HCT116 (cell line): ENCODE measurements at regions not wholly inside any gene's neighbourhood (a gene's known extent, or its start where the extent isn't known, plus 50 kb on each side); places are given as distances from the start of the nearest gene placed in this dataset.
"Not testable (repeated sequence)": the region's sequence is repeated elsewhere in the genome, so short reads cannot be mapped to it uniquely, and the experiment has no call there.

Experiments
- ATAC-seq: fragments of 200-7000 bp; cut with Tn5 transposase; 2 replicates; pipeline ENCODE4 v1.9.1; 2020; ENCODE audit warnings: mild to moderate bottlenecking, moderate library complexity
- BruUV-seq: library from RNA; stranded (reverse); fragments of 400-500 nt; replicated peaks from 2 replicates; lab custom pipeline; 2021; lab: Mats Ljungman, UMichigan
- CTCF ChIA-PET: fragments of 300-600 bp; sonication (Branson Sonifier 250); formaldehyde crosslinking; loops from one replicate; lab custom pipeline; 2021; ENCODE audit warnings: antibody characterized with exemption; lab: Charles Lee
- POLR2A ChIA-PET: fragments of 300-600, 350-600 bp; sonication (Branson Sonifier 250); formaldehyde crosslinking; loops from one replicate; lab custom pipeline; 2021; ENCODE audit warnings: antibody characterized with exemption; lab: Charles Lee
- RAD21 ChIA-PET, 2 experiments: fragments of 300-600 bp; sonication (Branson Sonifier 250); formaldehyde crosslinking; loops; one replicate each; lab custom pipeline; 2023; ENCODE audit warnings: low total read pairs in 2 of 2; ENCODE audit not compliant: uncharacterized antibody in 2 of 2, unreplicated experiment in 2 of 2, low non-redundant PET in 1 of 2; lab: Charles Lee
- DNase-seq: peaks from one replicate; pipeline ENCODE4 v3.0.0-alpha.2; 2010; ENCODE audit warnings: low read depth, low spot score
- H2AFZ ChIP-seq: fragments of 200-600 bp; shearing (Covaris generic), sonication (generic); 2 replicates; pipeline ENCODE4 v1.6.1; 2017; ENCODE audit warnings: low read depth, mixed run types, mixed read lengths, antibody characterized with exemption, low read length; ENCODE audit not compliant: poor library complexity, severe bottlenecking
- H3K27ac ChIP-seq: 2 replicates; pipeline ENCODE4 v1.5.1; 2012; ENCODE audit warnings: low read depth, low read length
- H3K27me3 ChIP-seq: fragments of 200-600 bp; sonication (generic); 2 replicates; pipeline ENCODE4 v1.6.1; 2016; ENCODE audit warnings: mixed run types, low read length, mixed read lengths; ENCODE audit not compliant: insufficient read depth
- H3K36me3 ChIP-seq, 2 experiments: fragments of 200-500 bp in 1 of 2; fragments of 200-600 bp in 1 of 2; sonication (Bioruptor generic) in 1 of 2; sonication (generic) in 1 of 2; 2 replicates each; pipeline versions ENCODE4 v1.5.1 to v1.6.1; 2014 to 2016; ENCODE audit warnings: low read length in 2 of 2, inconsistent platforms in 1 of 2, mixed read lengths in 1 of 2, mixed run types in 1 of 2; ENCODE audit not compliant: insufficient read depth in 2 of 2, control insufficient read depth in 1 of 2
- H3K4me1 ChIP-seq, 2 experiments: fragments of 200-600 bp in 1 of 2; sonication (generic) in 1 of 2; 2 replicates each; pipeline versions ENCODE4 v1.5.1 to v1.6.1; 2012 to 2017; ENCODE audit warnings: low read length in 2 of 2, inconsistent platforms in 1 of 2, mild to moderate bottlenecking in 1 of 2, mixed read lengths in 1 of 2, mixed run types in 1 of 2, moderate library complexity in 1 of 2; ENCODE audit not compliant: insufficient read depth in 2 of 2, control insufficient read depth in 1 of 2
- H3K4me2 ChIP-seq: fragments of 200-600 bp; sonication (generic); 2 replicates; pipeline ENCODE4 v1.6.1; 2017; ENCODE audit warnings: mixed run types, low read length, mixed read lengths
- H3K4me3 ChIP-seq, 2 experiments: fragments of 200-600 bp in 1 of 2; sonication (generic) in 1 of 2; replicated peaks in 1 of 2; 2 replicates each; pipeline ENCODE4 v1.5.1; 2011 to 2016; ENCODE audit warnings: low read length in 2 of 2, control low read depth in 1 of 2, low read depth in 1 of 2, mild to moderate bottlenecking in 1 of 2, mixed read lengths in 1 of 2, mixed run types in 1 of 2
- H3K79me2 ChIP-seq: fragments of 200-600 bp; sonication (generic); 2 replicates; pipeline ENCODE4 v1.6.1; 2017; ENCODE audit warnings: mild to moderate bottlenecking, mixed run types, low read length, moderate library complexity, mixed read lengths; ENCODE audit not compliant: insufficient read depth
- H3K9ac ChIP-seq: fragments of 200-600 bp; sonication (generic); 2 replicates; pipeline ENCODE4 v1.6.1; 2016; ENCODE audit warnings: low read length, mixed read lengths
- H3K9me2 ChIP-seq: fragments of 200-600 bp; sonication (generic), shearing (Covaris generic); 2 replicates; pipeline ENCODE4 v1.6.1; 2017; ENCODE audit warnings: mixed run types, mild to moderate bottlenecking, moderate library complexity; ENCODE audit not compliant: insufficient read depth
- H3K9me3 ChIP-seq, 2 experiments: fragments of 200-500 bp in 1 of 2; fragments of 200-600 bp in 1 of 2; sonication (Bioruptor generic) in 1 of 2; sonication (generic) in 1 of 2; 2 replicates each; pipeline ENCODE4 v1.6.1; 2014 to 2017; ENCODE audit warnings: low read length in 2 of 2, mixed read lengths in 2 of 2, inconsistent platforms in 1 of 2, low read depth in 1 of 2, mild to moderate bottlenecking in 1 of 2, mixed run types in 1 of 2, moderate library complexity in 1 of 2; ENCODE audit not compliant: control insufficient read depth in 1 of 2, insufficient read depth in 1 of 2
- H4K20me1 ChIP-seq: fragments of 200-600 bp; sonication (generic), shearing (Covaris generic); 2 replicates; pipeline ENCODE4 v1.6.1; 2017; ENCODE audit warnings: mixed run types, mild to moderate bottlenecking, moderate library complexity; ENCODE audit not compliant: insufficient read depth
- CEBPB ChIP-seq: IDR thresholded peaks from 2 replicates; pipeline ENCODE4 v1.6.1; 2012; ENCODE audit warnings: low read depth
- FOSL1 ChIP-seq: IDR thresholded peaks from 2 replicates; pipeline ENCODE4 v1.6.1; 2012; ENCODE audit warnings: low read depth
- JUND ChIP-seq: IDR thresholded peaks from 2 replicates; pipeline ENCODE4 v1.6.1; 2012
- intact Hi-C: fragments of 100-400 bp; cut with micrococcal nuclease; formaldehyde crosslinking; loops from 2 replicates; pipeline ENCODE4 v1.10.0; 2022
- TF ChIP-seq, protein P1 (sequence below): IDR thresholded peaks from 2 replicates; pipeline ENCODE4 v1.6.1; 2011; ENCODE audit warnings: mild to moderate bottlenecking, low read length, moderate library complexity; ENCODE audit not compliant: insufficient replicate concordance; ENCODE audit errors: extremely low read depth
- TF ChIP-seq, protein P2 (sequence below): IDR thresholded peaks from 2 replicates; pipeline ENCODE4 v1.6.1; 2012

DNA sequence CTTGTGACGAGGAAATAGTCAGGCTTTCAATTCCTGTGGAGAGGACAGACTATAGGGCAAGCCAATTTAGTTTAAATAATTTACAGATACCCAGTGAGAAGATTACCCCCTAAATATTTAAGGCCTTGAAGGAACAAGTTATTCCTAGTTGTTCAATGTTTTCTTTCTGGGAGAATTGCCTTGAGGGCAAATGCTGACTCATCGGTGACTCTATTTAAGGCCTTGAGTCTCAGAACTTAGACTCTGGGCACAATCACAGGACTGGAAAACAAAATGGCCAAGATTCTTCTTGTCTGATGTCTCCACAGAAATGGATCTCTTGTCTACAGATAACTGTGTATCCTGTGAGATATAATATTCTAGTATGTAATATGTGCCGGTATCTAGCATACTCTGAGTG lies 467.1 kb downstream of the SUCLG1 start:
- Histone ChIP-seq H3K4me3 (no peak overlapping the region), H3K4me2 (0 out of 2 replicates have a peak overlapping the region, but pooled peaks have one; percentile 1), H2AFZ (no peak overlapping the region), H3K9ac (no peak overlapping the region), H3K4me1 (peaks cover 0 to 7% of the 10 kb centered on the region in 2 experiments; a peak in 2 of 4 replicates), H3K9me2 (no peaks in the 10 kb centered on the region), H3K36me3 (no peaks in the 10 kb centered on the region)
- intact Hi-C loops = no loop called here
- RAD21 ChIA-PET = no interaction called here
- DNase-seq = peak; percentile 1
- TF ChIP-seq CEBPB = no peak
- TF ChIP-seq FOSL1 = no peak; the same call in 1 of the 2 replicates
- TF ChIP-seq JUND = peak; percentile 20; the same call in 1 of the 2 replicates
- TF ChIP-seq, all 23 proteins: peak for 1
- Histone ChIP-seq H4K20me1 (no peaks in the 10 kb centered on the region), H3K27me3 (no peaks in the 10 kb centered on the region), H3K9me3 (no peaks in the 10 kb centered on the region), H3K27ac (no peak overlapping the region), H3K79me2 (no peaks in the 10 kb centered on the region)
- ChIA-PET CTCF (interaction anchor here (1.7 kb wide), 1 partner anchor 31 kb away, joined by 4 read pairs; no protein-coding TSS in a partner anchor), POLR2A (no interaction called here)
- no TSS peak for BruUV-seq
- ATAC-seq = no peak

DNA sequence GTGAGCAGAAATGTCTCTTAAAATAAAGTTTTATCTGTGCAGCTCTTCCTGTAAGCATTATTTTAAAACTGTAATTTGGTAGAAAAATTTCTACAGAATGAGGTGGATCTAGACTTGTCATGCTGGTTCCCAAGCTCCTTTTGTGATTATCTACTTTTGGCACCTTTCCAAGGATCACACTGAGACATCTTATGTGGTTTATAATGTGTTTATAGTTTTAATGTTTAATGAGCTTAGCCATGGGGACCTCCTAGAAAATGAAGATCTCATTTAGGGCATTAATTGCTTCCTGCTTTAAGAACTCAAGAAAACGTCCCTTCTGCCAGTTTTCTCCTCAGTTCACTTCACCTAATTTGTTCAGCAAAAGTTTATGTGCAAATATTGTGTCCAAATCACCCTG lies 468.4 kb downstream of the SUCLG1 start:
- H2AFZ ChIP-seq = no peak overlapping the region
- no peak for DNase-seq
- no peak overlapping the region for H3K9ac ChIP-seq
- H3K9me2 ChIP-seq = no peaks in the 10 kb centered on the region
- H3K4me1 ChIP-seq = peaks cover 0 to 7% of the 10 kb centered on the region in 2 experiments; a peak in 2 of 4 replicates
- H3K9me3 ChIP-seq = no peaks in the 10 kb centered on the region
- H3K27ac ChIP-seq = no peak overlapping the region
- TF ChIP-seq, protein P1, sequence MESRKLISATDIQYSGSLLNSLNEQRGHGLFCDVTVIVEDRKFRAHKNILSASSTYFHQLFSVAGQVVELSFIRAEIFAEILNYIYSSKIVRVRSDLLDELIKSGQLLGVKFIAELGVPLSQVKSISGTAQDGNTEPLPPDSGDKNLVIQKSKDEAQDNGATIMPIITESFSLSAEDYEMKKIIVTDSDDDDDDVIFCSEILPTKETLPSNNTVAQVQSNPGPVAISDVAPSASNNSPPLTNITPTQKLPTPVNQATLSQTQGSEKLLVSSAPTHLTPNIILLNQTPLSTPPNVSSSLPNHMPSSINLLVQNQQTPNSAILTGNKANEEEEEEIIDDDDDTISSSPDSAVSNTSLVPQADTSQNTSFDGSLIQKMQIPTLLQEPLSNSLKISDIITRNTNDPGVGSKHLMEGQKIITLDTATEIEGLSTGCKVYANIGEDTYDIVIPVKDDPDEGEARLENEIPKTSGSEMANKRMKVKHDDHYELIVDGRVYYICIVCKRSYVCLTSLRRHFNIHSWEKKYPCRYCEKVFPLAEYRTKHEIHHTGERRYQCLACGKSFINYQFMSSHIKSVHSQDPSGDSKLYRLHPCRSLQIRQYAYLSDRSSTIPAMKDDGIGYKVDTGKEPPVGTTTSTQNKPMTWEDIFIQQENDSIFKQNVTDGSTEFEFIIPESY = no peak
- TF ChIP-seq, protein P2, sequence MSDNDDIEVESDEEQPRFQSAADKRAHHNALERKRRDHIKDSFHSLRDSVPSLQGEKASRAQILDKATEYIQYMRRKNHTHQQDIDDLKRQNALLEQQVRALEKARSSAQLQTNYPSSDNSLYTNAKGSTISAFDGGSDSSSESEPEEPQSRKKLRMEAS = no peak
- CTCF ChIA-PET = interaction anchor here (1.7 kb wide), 1 partner anchor 32 kb away, joined by 4 read pairs; no protein-coding TSS in a partner anchor
- no peaks in the 10 kb centered on the region for H3K27me3 ChIP-seq
- H4K20me1 ChIP-seq = no peaks in the 10 kb centered on the region
- RAD21 ChIA-PET = no interaction called here
- H3K79me2 ChIP-seq = no peaks in the 10 kb centered on the region
- no peak overlapping the region for H3K4me2 ChIP-seq
- intact Hi-C loops = no loop called here
- no peak overlapping the region for H3K4me3 ChIP-seq
- no peak for ATAC-seq
- BruUV-seq = no TSS peak
- H3K36me3 ChIP-seq = no peaks in the 10 kb centered on the region
- POLR2A ChIA-PET = no interaction called here

DNA sequence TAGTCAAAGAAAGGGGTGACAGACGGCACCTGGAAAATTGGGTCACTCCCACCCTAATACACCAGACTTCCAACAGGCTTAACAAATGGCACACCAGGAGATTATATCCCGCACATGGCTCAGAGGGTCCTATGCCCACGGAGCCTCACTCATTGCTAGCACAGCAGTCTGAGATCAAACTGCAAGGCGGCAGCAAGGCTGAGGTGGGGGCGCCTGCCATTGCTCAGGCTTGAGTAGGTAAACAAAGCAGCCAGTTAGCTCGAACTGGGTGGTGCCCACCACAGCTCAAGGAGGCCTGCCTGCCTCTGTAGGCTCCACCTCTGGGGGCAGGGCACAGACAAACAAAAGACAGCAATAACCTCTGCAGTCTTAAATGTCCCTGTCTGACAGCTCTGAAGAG lies 482.5 kb downstream of the SUCLG1 start:
- BruUV-seq, H3K4me3 ChIP-seq, POLR2A ChIA-PET, H4K20me1 ChIP-seq, H3K27ac ChIP-seq, H3K4me1 ChIP-seq, H3K9me3 ChIP-seq, CTCF ChIA-PET, H2AFZ ChIP-seq, H3K79me2 ChIP-seq, RAD21 ChIA-PET, H3K27me3 ChIP-seq, intact Hi-C loops, H3K9me2 ChIP-seq, ATAC-seq, H3K36me3 ChIP-seq, H3K4me2 ChIP-seq, DNase-seq, H3K9ac ChIP-seq: not testable (repeated sequence)
